H1 (cell line): ENCODE measurements at regions not wholly inside any gene's neighbourhood (a gene's known extent, or its start where the extent isn't known, plus 50 kb on each side); places are given as distances from the start of the nearest gene placed in this dataset.

Source experiments
- CTCF ChIA-PET: fragments of 300-600 bp; sonication (Branson Sonifier 250); formaldehyde crosslinking; loops from one replicate; lab custom pipeline; 2021; ENCODE audit not compliant: partially characterized antibody; lab: Charles Lee
- POLR2A ChIA-PET: fragments of 300-600 bp; sonication (Branson Sonifier 250); formaldehyde crosslinking; loops from one replicate; lab custom pipeline; 2021; ENCODE audit warnings: inconsistent platforms; ENCODE audit not compliant: partially characterized antibody; lab: Charles Lee
- DNase-seq, 2 experiments: peaks; one replicate each; pipeline versions ENCODE4 v3.0.0 to v3.0.0-alpha.2; 2010 to 2022; ENCODE audit warnings: low spot score in 2 of 2, low read depth in 1 of 2, mixed read lengths in 1 of 2
- FAIRE-seq: peaks from 2 replicates; lab custom pipeline; 2011; peaks lifted over from hg19 to GRCh38; lab: Jason Lieb, UNC
- H2AFZ ChIP-seq: 2 replicates; pipeline ENCODE4 v1.8.1; 2012; ENCODE audit warnings: low read length, inconsistent platforms
- H2AK5ac ChIP-seq: 2 replicates; pipeline ENCODE4 v1.6.1; 2013; ENCODE audit warnings: low read depth, low read length
- H2BK120ac ChIP-seq: replicated peaks from 2 replicates; pipeline ENCODE3; 2013; ENCODE audit warnings: low read depth, low read length, inconsistent platforms
- H2BK12ac ChIP-seq: 2 replicates; pipeline ENCODE4 v1.6.1; 2013; ENCODE audit warnings: low read depth, low read length
- H2BK15ac ChIP-seq: 2 replicates; pipeline ENCODE4 v1.6.1; 2013; ENCODE audit warnings: low read length
- H2BK20ac ChIP-seq: 2 replicates; pipeline ENCODE4 v1.6.1; 2013; ENCODE audit warnings: low read length
- H2BK5ac ChIP-seq: 2 replicates; pipeline ENCODE4 v1.6.1; 2013; ENCODE audit warnings: low read depth, low read length
- H3K14ac ChIP-seq: 2 replicates; pipeline ENCODE4 v1.6.1; 2013; ENCODE audit warnings: inconsistent platforms; ENCODE audit not compliant: insufficient read length
- H3K18ac ChIP-seq: 2 replicates; pipeline ENCODE4 v1.6.1; 2013; ENCODE audit warnings: low read length; ENCODE audit errors: extremely low read depth
- H3K23ac ChIP-seq: 2 replicates; pipeline ENCODE4 v1.6.1; 2013; ENCODE audit warnings: inconsistent platforms; ENCODE audit not compliant: insufficient read length
- H3K23me2 ChIP-seq: 2 replicates; pipeline ENCODE4 v1.6.1; 2013; ENCODE audit warnings: low read depth, low read length
- H3K27ac ChIP-seq: 2 replicates; pipeline ENCODE4 v1.6.1; 2011; ENCODE audit warnings: low read depth, low read length, inconsistent platforms
- H3K27me3 ChIP-seq, 4 experiments: replicated peaks in 1 of 4; 1 replicate in 1 of 4; 2 replicates in 3 of 4; pipeline versions ENCODE4 v1.6.1 to v1.8.1; 2011 to 2013; ENCODE audit warnings: low read length in 3 of 4, mild to moderate bottlenecking in 3 of 4, inconsistent platforms in 2 of 4, mixed read lengths in 2 of 4, moderate library complexity in 1 of 4; ENCODE audit not compliant: control insufficient read depth in 3 of 4, insufficient read depth in 3 of 4; ENCODE audit errors: extremely low read depth in 1 of 4
- H3K36me3 ChIP-seq, 4 experiments: 2 replicates each; pipeline versions ENCODE4 v1.6.1 to v1.8.1; 2011 to 2013; ENCODE audit warnings: mild to moderate bottlenecking in 4 of 4, low read length in 3 of 4, moderate library complexity in 2 of 4, control low read depth in 1 of 4, inconsistent platforms in 1 of 4; ENCODE audit not compliant: insufficient read depth in 4 of 4, control insufficient read depth in 2 of 4
- H3K4ac ChIP-seq: replicated peaks from 2 replicates; pipeline ENCODE3; 2013; ENCODE audit warnings: low read length, low read depth, mixed read lengths, inconsistent platforms; ENCODE audit not compliant: insufficient read length
- H3K4me1 ChIP-seq, 4 experiments: replicated peaks in 1 of 4; 1 replicate in 1 of 4; 2 replicates in 3 of 4; pipeline versions ENCODE4 v1.6.1 to v1.8.1; 2011 to 2013; ENCODE audit warnings: low read length in 3 of 4, inconsistent platforms in 2 of 4, mixed read lengths in 1 of 4; ENCODE audit not compliant: insufficient read depth in 4 of 4, control insufficient read depth in 3 of 4
- H3K4me2 ChIP-seq, 2 experiments: 2 replicates each; pipeline versions ENCODE4 v1.6.1 to v1.8.1; 2011 to 2013; ENCODE audit warnings: low read depth in 2 of 2, low read length in 2 of 2, control low read depth in 1 of 2, inconsistent platforms in 1 of 2, mild to moderate bottlenecking in 1 of 2; ENCODE audit not compliant: insufficient read depth in 1 of 2
- H3K4me3 ChIP-seq, 4 experiments: fragments of 200-600, 300-600 bp in 1 of 4; sonication (generic), shearing (Covaris generic), sonication (Bioruptor Twin) in 1 of 4; 2 replicates each; pipeline versions ENCODE4 v1.5.1 to v1.8.1; 2011 to 2016; ENCODE audit warnings: low read length in 4 of 4, low read depth in 3 of 4, control low read depth in 2 of 4, inconsistent platforms in 2 of 4, mild to moderate bottlenecking in 2 of 4, mixed read lengths in 1 of 4, moderate library complexity in 1 of 4; ENCODE audit not compliant: insufficient read depth in 2 of 4; ENCODE audit errors: extremely low read depth in 1 of 4
- H3K56ac ChIP-seq: replicated peaks from 2 replicates; pipeline ENCODE3; 2013; ENCODE audit warnings: low read depth, mild to moderate bottlenecking, mixed read lengths, low read length, inconsistent platforms; ENCODE audit not compliant: insufficient read length
- H3K79me1 ChIP-seq: 2 replicates; pipeline ENCODE4 v1.6.1; 2013; ENCODE audit warnings: low read depth, low read length, control low read depth
- H3K79me2 ChIP-seq, 2 experiments: 2 replicates each; pipeline versions ENCODE4 v1.6.1 to v1.8.1; 2012 to 2013; ENCODE audit warnings: low read length in 2 of 2, mild to moderate bottlenecking in 2 of 2, inconsistent platforms in 1 of 2; ENCODE audit not compliant: insufficient read depth in 2 of 2, control insufficient read depth in 1 of 2
- H3K9ac ChIP-seq, 4 experiments: replicated peaks in 1 of 4; 1 replicate in 1 of 4; 2 replicates in 3 of 4; pipeline versions ENCODE4 v1.6.1 to v1.8.1; 2011 to 2013; ENCODE audit warnings: low read depth in 3 of 4, low read length in 3 of 4, control low read depth in 2 of 4, mild to moderate bottlenecking in 2 of 4, moderate library complexity in 2 of 4, inconsistent platforms in 1 of 4; ENCODE audit errors: extremely low read depth in 1 of 4
- H3K9me3 ChIP-seq, 2 experiments: 2 replicates each; pipeline versions ENCODE4 v1.6.1 to v1.8.1; 2012 to 2013; ENCODE audit warnings: mild to moderate bottlenecking in 2 of 2, moderate library complexity in 2 of 2, control low read depth in 1 of 2, inconsistent platforms in 1 of 2, low read depth in 1 of 2, low read length in 1 of 2, mixed read lengths in 1 of 2; ENCODE audit not compliant: insufficient read depth in 2 of 2
- H4K20me1 ChIP-seq, 2 experiments: replicated peaks in 1 of 2; 2 replicates each; pipeline versions ENCODE3 to v1.8.1; 2011 to 2013; ENCODE audit warnings: inconsistent platforms in 2 of 2, low read length in 2 of 2, mild to moderate bottlenecking in 1 of 2; ENCODE audit not compliant: insufficient read depth in 2 of 2, control insufficient read depth in 1 of 2
- H4K5ac ChIP-seq: 2 replicates; pipeline ENCODE4 v1.6.1; 2013; ENCODE audit warnings: low read length, low read depth, mixed read lengths, inconsistent platforms; ENCODE audit not compliant: insufficient read length
- H4K8ac ChIP-seq: 2 replicates; pipeline ENCODE4 v1.8.0; 2013; ENCODE audit warnings: mild to moderate bottlenecking, moderate library complexity, low read length, inconsistent platforms; ENCODE audit not compliant: insufficient read depth; ENCODE audit errors: extremely low read depth
- H4K91ac ChIP-seq: replicated peaks from 2 replicates; pipeline ENCODE3; 2013; ENCODE audit warnings: low read length, mixed read lengths, inconsistent platforms; ENCODE audit not compliant: insufficient read length
- CREB1 ChIP-seq: IDR thresholded peaks from 2 replicates; pipeline ENCODE4 v1.6.1; 2012; ENCODE audit warnings: inconsistent platforms
- MAX ChIP-seq: IDR thresholded peaks from 2 replicates; pipeline ENCODE4 v1.6.1; 2012; ENCODE audit warnings: inconsistent platforms
- POLR2A ChIP-seq, 2 experiments: IDR thresholded peaks; 1 replicate in 1 of 2; 2 replicates in 1 of 2; pipeline ENCODE4 v1.6.1; 2011; ENCODE audit warnings: low read depth in 2 of 2, low read length in 2 of 2, mild to moderate bottlenecking in 2 of 2; ENCODE audit errors: control extremely low read depth in 1 of 2
- WGBS, 2 experiments: shearing (Covaris generic) in 1 of 2; methylation state at CpG; one replicate each; pipeline versions ENCODE4 v1.1.6 to v1.1.7; 2013 to 2015; ENCODE audit warnings: low lambda C conversion rate in 2 of 2, mixed read lengths in 2 of 2, inconsistent platforms in 1 of 2, low coverage in 1 of 2, missing lambda C conversion rate in 1 of 2; ENCODE audit not compliant: insufficient replicate concordance in 2 of 2, insufficient coverage in 1 of 2, insufficient read length in 1 of 2; ENCODE audit errors: extremely low coverage in 1 of 2, missing lambda C conversion rate in 1 of 2; 5-methylcytosine and 5-hydroxymethylcytosine counted together

- no peak for FAIRE-seq
- Histone ChIP-seq H4K5ac (no peak overlapping the region), H3K27ac (no peak overlapping the region)
These were observed 80.5 kb upstream of the DYRK2 start for GRCh38 chr12:67568055-67568454.

More at GRCh38 chr12:67568055-67568454, 80.5 kb upstream of the DYRK2 start:
- H3K9me3 ChIP-seq: no peaks in the 10 kb centered on the region
- H3K14ac ChIP-seq: no peak overlapping the region
- no peak overlapping the region for H4K91ac ChIP-seq
- no peak overlapping the region for H3K9ac ChIP-seq
- no peak overlapping the region for H3K4me2 ChIP-seq
- H2AK5ac ChIP-seq: no peak overlapping the region
- H4K8ac ChIP-seq: no peak overlapping the region
- H3K27me3 ChIP-seq: no peaks in the 10 kb centered on the region
- H3K56ac ChIP-seq: no peak overlapping the region
- no peak overlapping the region for H3K4me3 ChIP-seq
- no peak overlapping the region for H3K4ac ChIP-seq
- H2BK12ac ChIP-seq: no peak overlapping the region
- H3K79me1 ChIP-seq: no peaks in the 10 kb centered on the region
- H2BK120ac ChIP-seq: no peak overlapping the region
- H2BK5ac ChIP-seq: no peak overlapping the region
- H2AFZ ChIP-seq: no peak overlapping the region
- TF ChIP-seq MAX (no peak), POLR2A (IDR thresholded peaks at IDR 0.05; ENCODE audit: control extremely low read depth in 1 of 2, low read depth in 2 of 2, low read length in 2 of 2) (no peak), CREB1 (no peak)
- ChIA-PET POLR2A (no interaction called here), CTCF (no interaction called here)
- H3K18ac ChIP-seq: no peak overlapping the region
- H2BK20ac ChIP-seq: no peak overlapping the region
- H3K23ac ChIP-seq: no peak overlapping the region
- 85% methylated on average over 2 of the region's 2 CpGs; no CpG with 5 or more reads in 1 of the 2 experiments for WGBS, 2 experiments
- no peak overlapping the region for H2BK15ac ChIP-seq
- no peaks in the 10 kb centered on the region for H4K20me1 ChIP-seq
- no peaks in the 10 kb centered on the region for H3K23me2 ChIP-seq
- no peaks in the 10 kb centered on the region for H3K79me2 ChIP-seq
- peaks cover 0 to 6% (median 3%) of the 10 kb centered on the region in 4 experiments; a peak in 2 of 7 replicates for H3K4me1 ChIP-seq
- DNase-seq: no peak
- no peaks in the 10 kb centered on the region for H3K36me3 ChIP-seq
